GM10266 (cell line): ENCODE measurements at regions not wholly inside any gene's neighbourhood (a gene's known extent, or its start where the extent isn't known, plus 50 kb on each side); places are given as distances from the start of the nearest gene placed in this dataset.

Source experiments
- DNase-seq: peaks from one replicate; pipeline ENCODE4 v3.0.0; 2012; ENCODE audit errors: extremely low spot score
- TF ChIP-seq, protein P1 (sequence below): IDR thresholded peaks from 2 replicates; pipeline ENCODE4 v1.5.1; 2012; ENCODE audit warnings: mild to moderate bottlenecking, low read depth; ENCODE audit not compliant: control insufficient read depth, insufficient read depth; ENCODE audit errors: missing control alignments

DNA sequence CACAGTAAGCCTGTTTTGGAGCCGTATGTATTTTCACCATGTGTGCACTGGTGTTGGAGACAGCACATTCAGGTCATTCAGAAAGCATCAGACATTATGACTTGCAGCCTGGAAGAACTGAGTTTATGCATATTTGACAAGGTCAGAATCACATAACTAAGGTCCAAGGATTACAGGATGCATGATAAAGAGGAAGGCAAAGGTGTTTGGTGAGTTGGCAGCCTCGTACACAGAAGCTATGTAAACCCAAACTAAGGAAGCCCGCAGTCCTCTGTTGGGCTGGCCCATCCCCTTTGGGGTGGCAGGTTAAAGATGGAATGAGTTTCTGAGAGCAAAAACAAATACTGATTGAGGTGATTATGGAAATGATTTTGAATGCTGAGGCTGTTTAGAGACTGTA lies 218.4 kb downstream of the KTN1 start:
- TF ChIP-seq, protein P1, sequence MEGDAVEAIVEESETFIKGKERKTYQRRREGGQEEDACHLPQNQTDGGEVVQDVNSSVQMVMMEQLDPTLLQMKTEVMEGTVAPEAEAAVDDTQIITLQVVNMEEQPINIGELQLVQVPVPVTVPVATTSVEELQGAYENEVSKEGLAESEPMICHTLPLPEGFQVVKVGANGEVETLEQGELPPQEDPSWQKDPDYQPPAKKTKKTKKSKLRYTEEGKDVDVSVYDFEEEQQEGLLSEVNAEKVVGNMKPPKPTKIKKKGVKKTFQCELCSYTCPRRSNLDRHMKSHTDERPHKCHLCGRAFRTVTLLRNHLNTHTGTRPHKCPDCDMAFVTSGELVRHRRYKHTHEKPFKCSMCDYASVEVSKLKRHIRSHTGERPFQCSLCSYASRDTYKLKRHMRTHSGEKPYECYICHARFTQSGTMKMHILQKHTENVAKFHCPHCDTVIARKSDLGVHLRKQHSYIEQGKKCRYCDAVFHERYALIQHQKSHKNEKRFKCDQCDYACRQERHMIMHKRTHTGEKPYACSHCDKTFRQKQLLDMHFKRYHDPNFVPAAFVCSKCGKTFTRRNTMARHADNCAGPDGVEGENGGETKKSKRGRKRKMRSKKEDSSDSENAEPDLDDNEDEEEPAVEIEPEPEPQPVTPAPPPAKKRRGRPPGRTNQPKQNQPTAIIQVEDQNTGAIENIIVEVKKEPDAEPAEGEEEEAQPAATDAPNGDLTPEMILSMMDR = no peak
- DNase-seq = no peak

DNA sequence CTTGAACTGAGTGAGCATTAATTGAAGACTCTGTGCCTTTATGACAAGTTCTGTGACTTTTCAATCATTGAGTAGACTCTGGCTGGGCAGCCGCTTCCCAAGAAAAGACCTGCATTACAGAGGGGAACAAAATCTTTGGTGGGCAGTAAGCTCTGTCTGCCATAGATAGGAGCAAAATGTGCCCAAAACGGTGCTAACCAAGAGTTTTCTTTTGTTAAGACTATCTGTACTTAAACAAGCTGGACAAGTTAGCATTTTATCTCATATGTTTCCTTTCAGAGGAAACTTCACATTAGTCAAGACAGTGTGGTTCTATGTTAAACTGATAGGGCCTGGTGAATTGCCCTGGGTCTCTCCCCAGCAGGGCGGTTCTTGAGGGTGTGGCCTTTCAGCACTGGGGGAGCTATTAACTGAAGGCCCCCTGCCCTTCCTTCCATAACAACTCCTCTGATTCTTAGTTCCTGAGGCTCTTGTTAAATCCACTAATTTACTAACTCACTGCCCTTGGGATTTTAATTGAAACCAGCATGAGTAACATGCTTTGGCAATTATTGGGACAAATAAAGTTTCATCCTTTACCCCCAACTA lies 219.6 kb downstream of the KTN1 start:
- TF ChIP-seq, protein P1 = no peak
- no peak for DNase-seq

DNA sequence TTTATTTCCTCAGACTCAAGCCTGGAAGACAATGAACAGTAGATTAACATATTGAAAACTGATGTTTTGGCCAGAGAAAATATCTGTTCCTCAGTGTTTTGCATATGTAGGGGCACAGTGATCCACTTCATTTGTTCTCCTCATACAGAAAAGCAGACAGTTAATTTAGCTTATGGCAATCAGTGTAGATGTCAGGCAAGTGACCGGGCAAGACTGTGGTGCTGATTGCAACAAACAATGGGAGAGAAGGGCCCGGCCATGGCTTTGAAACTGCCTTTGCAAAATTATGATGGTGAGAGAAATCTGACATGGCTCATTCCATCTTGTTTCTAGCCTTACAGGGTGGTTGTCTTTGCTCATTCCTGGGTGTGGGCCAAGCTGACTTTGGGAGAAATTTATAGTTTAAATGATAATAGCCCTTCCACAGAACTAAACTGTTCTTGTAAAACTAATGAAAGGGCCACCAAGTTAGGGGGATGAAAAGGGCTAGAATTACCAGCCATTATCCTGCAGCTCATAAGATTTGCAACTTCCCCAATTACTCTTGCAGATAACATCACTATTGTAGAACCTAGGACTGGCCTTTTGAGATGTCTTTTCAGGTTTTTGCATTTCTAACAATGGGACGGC lies 220.3 kb downstream of the KTN1 start:
- DNase-seq = no peak
- TF ChIP-seq, protein P1 = no peak

DNA sequence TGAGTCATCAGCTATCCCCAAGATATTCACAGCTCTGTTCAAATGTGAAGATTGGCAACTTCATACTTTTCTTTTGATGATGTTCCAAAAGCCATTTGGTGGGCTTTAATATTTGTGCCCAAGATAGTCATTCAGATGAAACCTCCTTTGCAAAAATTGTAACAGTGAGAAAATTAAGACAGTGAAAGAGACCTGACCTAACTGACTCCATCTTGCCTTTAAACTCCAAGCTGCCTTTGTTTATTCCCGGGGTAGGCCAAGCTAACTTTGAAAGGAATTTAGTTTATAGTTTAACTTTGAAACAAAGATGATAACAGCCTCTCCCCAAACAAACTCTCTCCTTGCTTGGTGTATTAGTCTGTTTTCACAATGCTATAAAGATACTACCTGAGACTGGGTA lies 221.1 kb downstream of the KTN1 start:
- no peak for DNase-seq
- TF ChIP-seq, protein P1 = no peak

DNA sequence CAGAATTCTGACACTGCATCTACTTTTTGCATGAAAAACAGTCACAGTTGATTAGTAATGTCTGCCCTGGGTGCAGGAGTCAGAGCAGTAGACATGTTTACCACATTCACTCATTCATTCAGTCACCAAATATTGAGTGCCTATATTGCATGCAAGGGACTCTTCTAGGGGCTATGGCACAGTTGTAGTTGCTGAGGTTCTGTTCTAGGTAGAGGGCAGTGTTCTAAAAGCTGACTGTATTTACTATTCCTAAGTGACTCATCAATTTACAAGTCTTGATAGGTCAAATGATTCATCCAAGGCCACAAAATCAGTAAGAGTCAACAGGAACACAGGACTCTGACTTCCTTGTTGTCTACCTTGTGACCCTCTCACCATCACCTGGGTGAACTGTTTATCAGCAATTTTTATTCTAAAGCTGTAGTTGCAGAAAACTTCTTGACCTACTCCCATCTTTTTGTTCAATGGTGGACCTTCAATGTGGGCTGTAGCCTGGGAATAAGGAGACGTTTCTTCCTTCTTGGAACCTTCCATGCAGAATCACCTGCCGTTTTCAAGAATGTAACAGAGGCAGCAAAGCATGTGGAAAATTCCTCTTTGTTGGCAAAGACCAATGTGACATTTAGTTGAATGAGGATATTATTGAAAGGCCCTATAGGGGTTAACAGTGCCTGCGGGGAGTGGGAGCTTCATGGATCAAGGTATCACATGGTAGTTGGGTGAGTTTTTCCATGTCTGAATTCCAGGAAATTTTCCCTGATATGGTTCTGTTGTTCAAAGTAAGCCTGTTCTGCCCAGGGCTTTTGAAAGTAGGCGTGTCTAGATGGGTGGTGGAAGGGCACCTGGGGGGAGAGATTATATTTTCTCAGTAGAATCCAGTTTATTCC lies 223.2 kb downstream of the KTN1 start:
- TF ChIP-seq, protein P1 = no peak
- DNase-seq = no peak

DNA sequence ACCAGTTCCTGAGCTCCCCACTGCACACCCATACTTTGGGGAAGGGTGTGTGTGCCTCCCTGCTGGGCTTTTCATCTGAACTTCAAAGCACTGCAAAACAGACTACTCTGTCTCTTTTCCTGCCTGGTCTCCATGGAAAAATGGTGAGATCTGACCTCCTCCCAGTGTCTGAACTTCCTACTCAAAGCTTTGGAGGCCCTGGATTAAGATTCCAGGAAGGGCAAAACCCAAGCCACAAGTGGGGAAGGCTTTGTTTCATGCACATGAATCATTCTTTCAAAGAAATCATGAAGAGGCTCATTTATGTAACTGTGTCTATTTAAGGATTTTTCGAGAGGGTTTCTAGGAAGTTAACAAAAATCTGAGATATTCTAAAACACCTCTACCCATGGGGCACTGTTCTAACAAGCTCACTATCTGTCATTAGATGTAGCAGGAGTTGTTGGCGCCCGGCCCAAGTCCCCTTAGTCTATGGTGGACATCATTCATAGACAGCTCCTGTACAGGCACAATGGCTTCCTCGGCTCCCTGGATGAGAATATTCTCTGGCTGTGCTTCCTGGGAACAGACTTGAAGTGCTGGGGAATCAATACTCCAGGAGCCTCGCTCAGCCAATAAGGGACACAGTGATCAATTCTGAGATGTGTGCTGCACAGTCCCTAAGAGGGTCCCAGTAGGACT lies 224.0 kb downstream of the KTN1 start:
- TF ChIP-seq, protein P1 = no peak
- no peak for DNase-seq
